Heart right ventricle (tissue), 16 donors: ENCODE measurements at regions not wholly inside any gene's neighbourhood (a gene's known extent, or its start where the extent isn't known, plus 50 kb on each side); places are given as distances from the start of the nearest gene placed in this dataset.
"Not testable (repeated sequence)": the region's sequence is repeated elsewhere in the genome, so short reads cannot be mapped to it uniquely, and the experiment has no call there.

Experiments used
- ATAC-seq, 8 donors: fragments of 200-7000 bp; cut with Tn5 transposase; one replicate each; pipeline ENCODE4 v1.9.1; 2020; ENCODE audit warnings: mild to moderate bottlenecking in 8 of 8, moderate library complexity in 8 of 8, moderate number of reproducible peaks in 1 of 8
- DNase-seq, 2 donors: peaks; one replicate each; pipeline ENCODE4 v3.0.0-alpha.2; 2020
- H3K27ac ChIP-seq, 10 donors: fragments of 200-600 bp; sonication (generic) in 2 of 10; one replicate each; pipeline versions ENCODE4 v1.5.0 to v1.8.0; 2020 to 2022; ENCODE audit warnings: mild to moderate bottlenecking in 3 of 10
- H3K27me3 ChIP-seq, 7 donors: fragments of 200-600 bp; one replicate each; pipeline ENCODE4 v1.8.0; 2021 to 2022; ENCODE audit warnings: mild to moderate bottlenecking in 2 of 7
- H3K36me3 ChIP-seq, 9 donors: fragments of 200-600 bp; sonication (generic) in 1 of 9; one replicate each; pipeline versions ENCODE4 v1.5.0 to v1.8.0; 2020 to 2022; ENCODE audit warnings: mild to moderate bottlenecking in 2 of 9
- H3K4me1 ChIP-seq, 9 donors: fragments of 200-600 bp; sonication (generic) in 1 of 9; one replicate each; pipeline versions ENCODE4 v1.5.0 to v1.8.0; 2020 to 2022; ENCODE audit warnings: mild to moderate bottlenecking in 4 of 9
- H3K4me3 ChIP-seq, 10 donors: fragments of 200-600 bp; sonication (generic) in 2 of 10; one replicate each; pipeline versions ENCODE4 v1.5.0 to v1.8.0; 2020 to 2022; ENCODE audit warnings: mild to moderate bottlenecking in 7 of 10, moderate library complexity in 2 of 10
- H3K9me3 ChIP-seq, 11 donors: fragments of 200-600 bp in 10 of 11; sonication (generic) in 2 of 11; one replicate each; pipeline versions ENCODE4 v1.5.0 to v1.8.0; 2013 to 2022; ENCODE audit warnings: mild to moderate bottlenecking in 2 of 11, control low read depth in 1 of 11, moderate library complexity in 1 of 11
- WGBS, 2 donors: extraction: QIAGEN DNeasy Blood & Tissue Kit; methylation state at CpG; one replicate each; pipeline ENCODE4 v1.1.7; 2013; ENCODE audit warnings: inconsistent platforms in 1 of 2; 5-methylcytosine and 5-hydroxymethylcytosine counted together
- intact Hi-C, 10 donors: fragments of 100-400 bp; cut with DNase I; formaldehyde crosslinking; loops; one replicate each; pipeline versions ENCODE4 v1.11.1 to v1.14.2; 2022
- TF ChIP-seq, protein P1 (sequence below), 9 donors: fragments of 200-600 bp; sonication (generic) in 2 of 9; IDR thresholded peaks; one replicate each; pipeline versions ENCODE4 v1.5.0 to v1.8.0; 2021 to 2022; ENCODE audit warnings: antibody characterized with exemption in 9 of 9, mild to moderate bottlenecking in 5 of 9, moderate library complexity in 1 of 9
- donor health status: Arrhythmogenic right ventricular cardiomyopathy.
- donor health status: ischemic (EF 13 %, LVEDD 7.1; RV severe dilation, severe dysfunction).
- donor health status: healthy with polysubstance abuse.
- donor health status: DM: no; HTN: yes; CAD: no.
- donor health status: DM: no; HTN: no; CAD: no.
- donor health status: ischemic (EF 25% LVEDD 6.9; RV normal size, moderate dysfunction).
- donor health status: ischemic (EF 25% LVEDD 5.7; RV mildly dilated, moderate dysfunction).
- donor health status: healthy.
- donor health status: DM: yes; HTN: yes; CAD: no.
- donor health status: Ischemic cardiomyopathy.
- donor health status: ischemic (EF 35%, LVEDD 5.7; RV mildly dilated, moderate dysfunction).
- donor health status: nonischemic (EF 11% LVEDD 7.7; RV severe dilation, severe dysfunction).
- donor health status: DM: yes; HTN: yes; CAD: no.
- donor health status: PGD.
- donor health status: ischemic (EF 29% LVEDD 5.4; RV normal size, mild dysfunction).
- donor health status: nonischemic (EF 23%, LVEDD 6.1; RV moderate dilation, normal function).

DNA sequence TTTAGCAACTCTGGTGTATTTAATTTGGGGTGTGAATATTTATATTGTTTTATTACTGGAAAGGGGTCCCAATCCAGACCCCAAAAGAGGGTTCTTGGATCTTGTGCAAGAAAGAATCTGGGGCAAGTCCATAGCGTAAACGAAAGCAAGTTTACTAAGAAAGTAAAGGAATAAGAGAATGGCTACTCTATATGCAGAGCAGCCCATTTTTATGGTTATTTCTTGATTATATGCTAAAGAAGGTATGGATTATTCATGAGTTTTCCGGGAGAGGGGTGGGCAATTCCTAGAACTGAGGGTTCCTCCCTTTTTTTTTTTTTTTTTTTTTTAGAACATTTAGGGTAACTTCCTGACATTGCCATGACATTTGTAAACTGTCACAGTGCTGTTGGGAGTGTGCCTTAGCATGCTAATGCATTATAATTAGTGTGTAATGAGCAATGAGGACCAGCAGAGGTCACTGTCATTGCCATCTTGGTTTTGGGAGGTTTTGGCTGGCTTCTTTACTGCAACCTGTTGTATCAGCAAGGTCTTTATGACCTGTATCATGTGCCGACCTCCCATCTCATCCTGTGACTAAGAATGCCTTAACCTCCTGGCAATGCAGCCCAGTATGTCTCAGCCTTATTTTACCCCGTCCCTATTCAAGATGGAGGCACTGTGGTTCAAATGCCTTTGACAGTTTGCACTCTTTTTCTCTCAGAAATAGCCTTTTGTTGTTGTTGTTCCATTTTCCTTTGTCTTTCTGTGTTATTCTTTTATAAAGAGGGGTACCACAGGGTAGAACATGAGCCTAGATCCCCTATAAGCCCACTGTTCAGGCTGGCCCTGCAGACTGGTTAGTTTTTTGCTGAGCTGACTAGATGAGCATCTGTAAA lies 75.5 kb upstream of the DCD start:
- Histone ChIP-seq H3K36me3 (no peaks in the 10 kb centered on the region), H3K27ac (no peak overlapping the region), H3K4me1 (no peaks in the 10 kb centered on the region), H3K4me3 (no peak overlapping the region), H3K27me3 (peaks cover 0 to 69% (median 18%) of the 10 kb centered on the region in 7 donors), H3K9me3 (no peaks in the 10 kb centered on the region)
- WGBS, 2 donors, result 71 to 76% methylated on average over 5 of the region's 5 CpGs
- intact Hi-C loops, result no loop called here
- DNase-seq (no peak), ATAC-seq (no peak)
- TF ChIP-seq, protein P1, sequence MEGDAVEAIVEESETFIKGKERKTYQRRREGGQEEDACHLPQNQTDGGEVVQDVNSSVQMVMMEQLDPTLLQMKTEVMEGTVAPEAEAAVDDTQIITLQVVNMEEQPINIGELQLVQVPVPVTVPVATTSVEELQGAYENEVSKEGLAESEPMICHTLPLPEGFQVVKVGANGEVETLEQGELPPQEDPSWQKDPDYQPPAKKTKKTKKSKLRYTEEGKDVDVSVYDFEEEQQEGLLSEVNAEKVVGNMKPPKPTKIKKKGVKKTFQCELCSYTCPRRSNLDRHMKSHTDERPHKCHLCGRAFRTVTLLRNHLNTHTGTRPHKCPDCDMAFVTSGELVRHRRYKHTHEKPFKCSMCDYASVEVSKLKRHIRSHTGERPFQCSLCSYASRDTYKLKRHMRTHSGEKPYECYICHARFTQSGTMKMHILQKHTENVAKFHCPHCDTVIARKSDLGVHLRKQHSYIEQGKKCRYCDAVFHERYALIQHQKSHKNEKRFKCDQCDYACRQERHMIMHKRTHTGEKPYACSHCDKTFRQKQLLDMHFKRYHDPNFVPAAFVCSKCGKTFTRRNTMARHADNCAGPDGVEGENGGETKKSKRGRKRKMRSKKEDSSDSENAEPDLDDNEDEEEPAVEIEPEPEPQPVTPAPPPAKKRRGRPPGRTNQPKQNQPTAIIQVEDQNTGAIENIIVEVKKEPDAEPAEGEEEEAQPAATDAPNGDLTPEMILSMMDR (IDR thresholded peaks at IDR 0.05), result peak in 8 of 9 donors; percentile 5 to 58 (median 42)

DNA sequence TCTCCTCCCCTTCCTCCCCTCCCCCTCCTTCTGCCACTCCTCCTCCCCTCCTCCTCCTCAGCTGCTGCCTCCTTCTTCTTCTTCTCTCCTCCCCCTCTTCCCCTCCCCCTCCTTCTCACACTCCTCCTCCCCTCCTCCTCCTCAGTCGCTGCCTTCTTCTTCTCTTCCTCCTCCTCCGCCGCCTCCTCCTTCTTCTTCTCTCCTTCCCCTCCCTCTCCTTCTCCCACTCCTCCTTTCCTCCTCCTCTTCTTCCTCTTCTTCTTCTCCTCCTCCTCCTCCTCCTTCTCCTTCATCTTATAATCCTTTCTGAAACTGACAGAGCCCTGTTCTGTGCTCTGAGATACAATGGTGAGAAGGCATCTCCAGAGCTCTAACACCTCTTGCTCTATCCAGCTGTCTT lies 73.1 kb upstream of the DCD start:
- ATAC-seq, result no peak
- WGBS, 2 donors, result 66 to 68% methylated on average over 3 of the region's 3 CpGs
- Histone ChIP-seq H3K36me3 (no peaks in the 10 kb centered on the region), H3K27ac (no peak overlapping the region), H3K9me3 (no peaks in the 10 kb centered on the region), H3K27me3 (peaks cover 0 to 80% (median 18%) of the 10 kb centered on the region in 7 donors), H3K4me1 (no peaks in the 10 kb centered on the region), H3K4me3 (no peak overlapping the region)
- intact Hi-C loops, result no loop called here
- TF ChIP-seq, protein P1 (IDR thresholded peaks at IDR 0.05), result no peak
- no peak for DNase-seq

DNA sequence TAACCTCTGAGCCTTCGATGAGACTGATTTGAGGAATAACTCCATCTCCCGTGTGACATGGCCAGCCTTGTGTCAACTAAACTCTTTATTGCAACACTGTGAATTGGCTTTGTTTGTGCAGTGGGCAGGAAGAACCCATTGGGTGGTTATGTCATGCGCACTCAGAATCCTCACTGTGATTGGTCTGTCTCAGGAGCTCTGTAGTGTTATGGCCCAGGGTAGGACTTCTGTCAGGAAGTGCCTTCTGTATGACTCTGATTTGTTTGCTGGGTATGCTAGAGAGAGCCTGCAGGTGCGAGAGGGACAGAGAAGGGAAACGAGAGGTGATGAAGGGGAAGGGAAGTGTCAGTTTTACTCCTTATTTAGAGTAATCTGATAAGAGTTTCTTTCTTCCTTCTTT lies 71.5 kb upstream of the DCD start:
- intact Hi-C loops, result no loop called here
- Histone ChIP-seq H3K36me3 (no peaks in the 10 kb centered on the region), H3K4me1 (no peaks in the 10 kb centered on the region), H3K4me3 (no peak overlapping the region), H3K9me3 (no peaks in the 10 kb centered on the region), H3K27ac (no peak overlapping the region), H3K27me3 (peaks cover 0 to 89% (median 24%) of the 10 kb centered on the region in 7 donors)
- TF ChIP-seq, protein P1 (IDR thresholded peaks at IDR 0.05), result no peak
- ATAC-seq (no peak), DNase-seq (no peak)
- 68 to 75% methylated on average over 5 of the region's 5 CpGs for WGBS, 2 donors

DNA sequence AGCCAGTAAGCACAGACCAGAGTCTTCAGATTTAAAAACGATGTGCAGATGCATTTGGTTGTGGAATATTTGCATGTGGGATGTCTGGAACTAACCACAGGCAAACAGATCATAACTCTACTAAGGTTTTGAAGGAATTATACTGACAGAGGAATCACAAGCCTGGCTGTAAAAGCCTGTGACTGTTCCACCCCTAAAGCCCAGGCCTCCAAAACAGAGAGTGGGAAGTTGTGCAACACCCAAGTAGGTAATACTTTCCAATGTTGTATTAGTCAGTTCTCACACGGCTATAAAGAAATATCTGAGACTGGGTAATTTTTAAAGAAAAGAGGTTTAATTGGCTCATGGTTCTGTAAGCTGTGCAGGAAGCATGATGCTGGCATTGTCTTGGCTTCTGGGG lies 68.1 kb upstream of the DCD start:
- H3K27ac ChIP-seq, result no peak overlapping the region
- no peaks in the 10 kb centered on the region for H3K36me3 ChIP-seq
- DNase-seq (no peak), ATAC-seq (no peak)
- WGBS, 2 donors, result 63 to 68% methylated on average over 2 of the region's 2 CpGs
- H3K9me3 ChIP-seq, result no peaks in the 10 kb centered on the region
- intact Hi-C loops, result no loop called here
- H3K4me3 ChIP-seq, result no peak overlapping the region
- no peaks in the 10 kb centered on the region for H3K4me1 ChIP-seq
- TF ChIP-seq, protein P1 (IDR thresholded peaks at IDR 0.05), result no peak
- peaks cover 0 to 84% (median 24%) of the 10 kb centered on the region in 7 donors for H3K27me3 ChIP-seq

DNA sequence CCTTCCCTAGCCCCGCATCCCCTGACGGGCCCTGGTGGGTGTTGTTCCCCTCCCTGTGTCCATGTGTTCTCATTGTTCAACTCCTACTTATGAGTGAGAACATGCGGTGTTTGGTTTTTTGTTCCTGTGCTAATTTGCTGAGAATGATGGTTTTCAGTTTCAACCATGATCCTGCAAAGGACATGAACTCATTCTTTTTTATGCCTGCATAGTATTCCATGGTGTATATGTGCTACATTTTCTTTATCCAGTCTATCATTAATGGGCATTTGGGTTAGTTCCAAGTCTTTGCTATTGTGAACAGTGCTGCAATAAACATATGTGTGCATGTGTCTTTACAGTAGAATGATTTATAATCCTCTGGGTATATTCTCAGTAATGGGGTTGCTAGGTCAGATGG lies 65.7 kb upstream of the DCD start:
- peaks cover 0 to 62% (median 15%) of the 10 kb centered on the region in 7 donors for H3K27me3 ChIP-seq
- intact Hi-C loops, ATAC-seq, DNase-seq, H3K27ac ChIP-seq, H3K4me1 ChIP-seq, H3K9me3 ChIP-seq, H3K36me3 ChIP-seq, H3K4me3 ChIP-seq: not testable (repeated sequence)
- 27 to 68% methylated on average over 3 of the region's 3 CpGs for WGBS, 2 donors
